Activated T-helper 1 cell treated with anti-CD3 and anti-CD28 coated beads, Interleukin-2, amount 50 U/mL, for 16 hours (primary cell): ENCODE measurements at regions not wholly inside any gene's neighbourhood (a gene's known extent, or its start where the extent isn't known, plus 50 kb on each side); places are given as distances from the start of the nearest gene placed in this dataset.
"Not testable (repeated sequence)": the region's sequence is repeated elsewhere in the genome, so short reads cannot be mapped to it uniquely, and the experiment has no call there.

Experiments
- DNase-seq, 2 donors: peaks; one replicate each; pipeline ENCODE4 v3.0.0-alpha.2; 2020; ENCODE audit warnings: low read depth in 1 of 2, low spot score in 1 of 2

GRCh38 chr2:17257189-17257909, 260.9 kb downstream of the RAD51AP2 start:
- DNase-seq: no peak

GRCh38 chr2:17255071-17255470, 263.2 kb downstream of the RAD51AP2 start:
- DNase-seq: no peak

GRCh38 chr2:17254421-17254820, 263.8 kb downstream of the RAD51AP2 start:
- DNase-seq: no peak

GRCh38 chr2:17252258-17252657, 266.0 kb downstream of the RAD51AP2 start:
- DNase-seq: no peak

- DNase-seq: no peak
Observed at GRCh38 chr2:17251171-17251570, 267.1 kb downstream of the RAD51AP2 start.

- DNase-seq: no peak
Observed at GRCh38 chr2:17249249-17249648, 269.0 kb downstream of the RAD51AP2 start.

- DNase-seq: no peak
Observed at GRCh38 chr2:17245906-17246305, 272.3 kb downstream of the RAD51AP2 start.

GRCh38 chr2:17242813-17243485, 275.3 kb downstream of the RAD51AP2 start:
- no peak for DNase-seq

- no peak for DNase-seq
Observed at GRCh38 chr2:17239550-17239949, 278.7 kb downstream of the RAD51AP2 start.

- DNase-seq: no peak
Observed at GRCh38 chr2:17235167-17235566, 283.1 kb downstream of the RAD51AP2 start.

- no peak for DNase-seq
Observed at GRCh38 chr2:17232776-17233556, 285.3 kb downstream of the RAD51AP2 start.

GRCh38 chr2:17231394-17231965, 286.8 kb downstream of the RAD51AP2 start:
- no peak for DNase-seq

- DNase-seq: no peak
Observed at GRCh38 chr2:17229414-17229813, 288.8 kb downstream of the RAD51AP2 start.

- DNase-seq: no peak
Observed at GRCh38 chr2:17228461-17228860, 289.8 kb downstream of the RAD51AP2 start.

- no peak for DNase-seq
Observed at GRCh38 chr2:17227856-17228255, 290.4 kb downstream of the RAD51AP2 start.

- DNase-seq: no peak
Observed at GRCh38 chr2:17226941-17227490, 291.2 kb downstream of the RAD51AP2 start.

GRCh38 chr2:17223211-17223610, 295.0 kb downstream of the RAD51AP2 start:
- no peak for DNase-seq

GRCh38 chr2:17208511-17208910, 309.7 kb downstream of the RAD51AP2 start:
- DNase-seq: no peak

GRCh38 chr2:17206771-17207170, 311.5 kb downstream of the RAD51AP2 start:
- DNase-seq: no peak

- DNase-seq: not testable (repeated sequence)
Observed at GRCh38 chr2:17204214-17204613, 314.0 kb downstream of the RAD51AP2 start.

- DNase-seq: not testable (repeated sequence)
Observed at GRCh38 chr2:17202628-17203027, 315.6 kb downstream of the RAD51AP2 start.
